ENCODE measurements at regions not wholly inside any gene's neighbourhood (a gene's known extent, or its start where the extent isn't known, plus 50 kb on each side); places are given as distances from the start of the nearest gene placed in this dataset.

GRCh38 chr1:195701149-195701548, 907.1 kb downstream of the KCNT2 start:
- Histone ChIP-seq H3K4me2 (ENCODE audit: low read depth, low read length, poor library complexity, severe bottlenecking) (no peak overlapping the region), H3K36me3 (ENCODE audit: insufficient read depth, low read length) (no peaks in the 10 kb centered on the region), H3K27me3 (ENCODE audit: insufficient read depth, low read length, poor library complexity, severe bottlenecking) (no peaks in the 10 kb centered on the region), H2AFZ (ENCODE audit: low read length) (no peak overlapping the region), H3F3A (ENCODE audit: low read depth) (no peaks in the 10 kb centered on the region), H3K9ac (ENCODE audit: low read depth, low read length, poor library complexity, severe bottlenecking) (no peak overlapping the region), H3K79me2 (ENCODE audit: insufficient read depth, low read length) (no peaks in the 10 kb centered on the region), H3K9me2 (replicated peaks; ENCODE audit: low read depth, low read length) (no peaks in the 10 kb centered on the region), H4K20me1 (ENCODE audit: insufficient read depth, low read length, poor library complexity, severe bottlenecking) (no peaks in the 10 kb centered on the region), H3K9me3 (ENCODE audit: insufficient read depth, low read depth, low read length) (no peaks in the 10 kb centered on the region), H3K4me3 (ENCODE audit: low read length, poor library complexity, severe bottlenecking) (no peak overlapping the region), H3K4me1 (ENCODE audit: insufficient read depth, low read length, poor library complexity, severe bottlenecking) (no peaks in the 10 kb centered on the region)
- TF ChIP-seq CTCF (conservative IDR thresholded peaks at IDR 0.05; ENCODE audit: low read length) (no peak), EZH2phosphoT487 (IDR thresholded peaks at IDR 0.05; ENCODE audit: borderline replicate concordance) (no peak)

- Histone ChIP-seq H3K4me3 (ENCODE audit: low read length, poor library complexity, severe bottlenecking) (no peak overlapping the region), H3K79me2 (ENCODE audit: insufficient read depth, low read length) (no peaks in the 10 kb centered on the region), H4K20me1 (ENCODE audit: insufficient read depth, low read length, poor library complexity, severe bottlenecking) (no peaks in the 10 kb centered on the region), H3K4me1 (ENCODE audit: insufficient read depth, low read length, poor library complexity, severe bottlenecking) (no peaks in the 10 kb centered on the region), H3K9me3 (ENCODE audit: insufficient read depth, low read depth, low read length) (no peaks in the 10 kb centered on the region), H3K36me3 (ENCODE audit: insufficient read depth, low read length) (no peaks in the 10 kb centered on the region), H3K4me2 (ENCODE audit: low read depth, low read length, poor library complexity, severe bottlenecking) (no peak overlapping the region), H3K9me2 (replicated peaks; ENCODE audit: low read depth, low read length) (no peaks in the 10 kb centered on the region), H3F3A (ENCODE audit: low read depth) (no peaks in the 10 kb centered on the region), H3K27me3 (ENCODE audit: insufficient read depth, low read length, poor library complexity, severe bottlenecking) (no peaks in the 10 kb centered on the region), H3K9ac (ENCODE audit: low read depth, low read length, poor library complexity, severe bottlenecking) (no peak overlapping the region), H2AFZ (ENCODE audit: low read length) (no peak overlapping the region)
- TF ChIP-seq EZH2phosphoT487 (IDR thresholded peaks at IDR 0.05; ENCODE audit: borderline replicate concordance) (no peak), CTCF (conservative IDR thresholded peaks at IDR 0.05; ENCODE audit: low read length) (no peak)
Measured at GRCh38 chr1:195697130-195697529, 911.1 kb downstream of the KCNT2 start.

GRCh38 chr1:195686764-195687163, 921.5 kb downstream of the KCNT2 start:
- no peaks in the 10 kb centered on the region for H3K9me2 ChIP-seq (replicated peaks; ENCODE audit: low read depth, low read length)
- no peaks in the 10 kb centered on the region for H3K36me3 ChIP-seq (ENCODE audit: insufficient read depth, low read length)
- H3K9me3 ChIP-seq (ENCODE audit: insufficient read depth, low read depth, low read length) = no peaks in the 10 kb centered on the region
- no peak overlapping the region for H3K9ac ChIP-seq (ENCODE audit: low read depth, low read length, poor library complexity, severe bottlenecking)
- no peaks in the 10 kb centered on the region for H3F3A ChIP-seq (ENCODE audit: low read depth)
- no peaks in the 10 kb centered on the region for H3K27me3 ChIP-seq (ENCODE audit: insufficient read depth, low read length, poor library complexity, severe bottlenecking)
- H3K4me2 ChIP-seq (ENCODE audit: low read depth, low read length, poor library complexity, severe bottlenecking) = no peak overlapping the region
- H4K20me1 ChIP-seq (ENCODE audit: insufficient read depth, low read length, poor library complexity, severe bottlenecking) = no peaks in the 10 kb centered on the region
- no peaks in the 10 kb centered on the region for H3K79me2 ChIP-seq (ENCODE audit: insufficient read depth, low read length)
- TF ChIP-seq EZH2phosphoT487 (IDR thresholded peaks at IDR 0.05; ENCODE audit: borderline replicate concordance) (no peak), CTCF (conservative IDR thresholded peaks at IDR 0.05; ENCODE audit: low read length) (no peak)
- H3K4me3 ChIP-seq (ENCODE audit: low read length, poor library complexity, severe bottlenecking) = no peak overlapping the region
- H2AFZ ChIP-seq (ENCODE audit: low read length) = no peak overlapping the region
- no peaks in the 10 kb centered on the region for H3K4me1 ChIP-seq (ENCODE audit: insufficient read depth, low read length, poor library complexity, severe bottlenecking)

All from Loucy (cell line).